Ishikawa (cell line): ENCODE measurements at regions not wholly inside any gene's neighbourhood (a gene's known extent, or its start where the extent isn't known, plus 50 kb on each side); places are given as distances from the start of the nearest gene placed in this dataset.
A peak's percentile ranks its signal among the peaks of the same experiment; 100 is the strongest.

Source experiments
- CEBPB ChIP-seq: IDR thresholded peaks from 2 replicates; pipeline ENCODE4 v1.6.1; 2012
- CREB1 ChIP-seq: IDR thresholded peaks from 2 replicates; pipeline ENCODE4 v1.6.1; 2012; ENCODE audit warnings: low read depth
- EGR1 ChIP-seq: IDR thresholded peaks from 2 replicates; pipeline ENCODE4 v1.6.1; 2012
- EP300 ChIP-seq: IDR thresholded peaks from 2 replicates; pipeline ENCODE4 v1.6.1; 2012; ENCODE audit warnings: borderline replicate concordance
- FOXM1 ChIP-seq: IDR thresholded peaks from 2 replicates; pipeline ENCODE4 v1.6.1; 2012; ENCODE audit warnings: low read depth, borderline replicate concordance
- NFIC ChIP-seq: IDR thresholded peaks from 2 replicates; pipeline ENCODE4 v1.6.1; 2012
- RAD21 ChIP-seq: IDR thresholded peaks from 2 replicates; pipeline ENCODE4 v1.6.1; 2012; ENCODE audit warnings: low read depth
- TAF1 ChIP-seq: IDR thresholded peaks from 2 replicates; pipeline ENCODE4 v1.6.1; 2012; ENCODE audit warnings: low read depth, mild to moderate bottlenecking
- TCF12 ChIP-seq: IDR thresholded peaks from 2 replicates; pipeline ENCODE4 v1.6.1; 2012; ENCODE audit warnings: low read depth
- TEAD4 ChIP-seq: IDR thresholded peaks from 2 replicates; pipeline ENCODE4 v1.6.1; 2012
- YY1 ChIP-seq: IDR thresholded peaks from 2 replicates; pipeline ENCODE4 v1.6.1; 2012; ENCODE audit warnings: low read depth
- ZBTB7A ChIP-seq: IDR thresholded peaks from 2 replicates; pipeline ENCODE4 v1.6.1; 2012; ENCODE audit warnings: low read depth
- TF ChIP-seq, protein P1 (sequence below): IDR thresholded peaks from 2 replicates; pipeline ENCODE4 v1.6.1; 2012
- TF ChIP-seq, protein P2 (sequence below): IDR thresholded peaks from 2 replicates; pipeline ENCODE4 v1.6.1; 2012
- TF ChIP-seq, protein P3 (sequence below): IDR thresholded peaks from 2 replicates; pipeline ENCODE4 v1.6.1; 2012; ENCODE audit warnings: low read depth, mild to moderate bottlenecking

DNA sequence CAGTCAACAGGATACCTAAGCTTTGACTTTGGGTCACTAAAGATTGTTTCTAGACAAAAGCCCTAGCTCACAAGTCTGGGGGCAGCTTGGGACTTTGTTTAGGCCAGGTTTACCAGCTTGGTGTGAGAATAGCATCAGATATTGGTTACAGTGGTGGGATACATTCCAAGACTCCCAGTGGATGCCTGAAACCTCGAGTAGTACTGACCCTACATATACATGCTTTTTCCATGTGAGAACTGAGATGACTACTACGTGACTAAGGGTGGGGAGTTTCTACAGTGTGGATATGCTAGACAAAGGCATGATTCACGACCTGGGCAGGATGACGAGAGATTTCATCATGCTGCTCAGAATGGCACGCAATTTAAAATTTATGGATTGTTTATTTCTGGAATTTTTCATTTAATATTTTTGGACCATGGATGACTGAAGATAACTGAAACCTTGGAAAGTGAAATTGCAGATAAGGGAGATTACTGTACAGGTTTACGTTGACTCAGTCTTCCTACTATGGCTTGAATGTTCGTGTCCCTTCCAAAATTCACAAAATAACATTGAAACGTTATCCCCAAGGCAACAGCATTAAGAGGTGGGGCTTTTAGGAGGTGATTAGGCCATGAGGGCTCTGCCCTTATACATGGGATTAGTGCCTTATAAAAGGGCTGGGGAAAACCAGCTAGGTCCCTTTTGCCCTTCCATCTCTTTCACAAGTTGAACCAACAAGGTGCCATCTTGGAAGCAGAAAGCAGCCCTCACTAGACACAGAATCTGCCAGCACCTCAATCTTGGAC, 50.2 kb upstream of the CTAGE1 start:
- no peak for TF ChIP-seq RAD21
- 0 out of 2 replicates have a peak, but pooled peaks have one; percentile 11 for TF ChIP-seq CEBPB
- no peak for TF ChIP-seq TCF12

DNA sequence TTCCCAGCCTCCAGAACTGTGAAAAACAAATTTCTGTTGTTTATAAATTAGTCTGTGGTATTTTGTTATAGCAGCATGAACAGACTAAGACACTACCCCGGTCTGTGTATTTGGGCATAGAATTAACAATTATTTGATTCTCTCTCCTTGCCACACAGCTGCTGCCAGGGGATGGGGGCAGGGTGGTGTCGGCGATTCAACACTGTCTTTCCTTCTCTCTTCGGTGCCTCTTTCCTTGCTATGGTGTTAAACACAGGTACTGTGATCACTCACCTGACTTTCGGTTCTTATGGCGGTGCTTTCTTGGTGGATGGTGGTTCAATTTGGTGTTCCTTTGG, 50.8 kb upstream of the CTAGE1 start:
- TF ChIP-seq TAF1 (no peak), EGR1 (no peak), EP300 (no peak), RAD21 (no peak), YY1 (no peak), NFIC (no peak), TCF12 (no peak), FOXM1 (no peak), TEAD4 (no peak), ZBTB7A (no peak), CEBPB (no peak), CREB1 (no peak)
- TF ChIP-seq, protein P1, sequence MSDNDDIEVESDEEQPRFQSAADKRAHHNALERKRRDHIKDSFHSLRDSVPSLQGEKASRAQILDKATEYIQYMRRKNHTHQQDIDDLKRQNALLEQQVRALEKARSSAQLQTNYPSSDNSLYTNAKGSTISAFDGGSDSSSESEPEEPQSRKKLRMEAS, result no peak
- TF ChIP-seq, protein P2, sequence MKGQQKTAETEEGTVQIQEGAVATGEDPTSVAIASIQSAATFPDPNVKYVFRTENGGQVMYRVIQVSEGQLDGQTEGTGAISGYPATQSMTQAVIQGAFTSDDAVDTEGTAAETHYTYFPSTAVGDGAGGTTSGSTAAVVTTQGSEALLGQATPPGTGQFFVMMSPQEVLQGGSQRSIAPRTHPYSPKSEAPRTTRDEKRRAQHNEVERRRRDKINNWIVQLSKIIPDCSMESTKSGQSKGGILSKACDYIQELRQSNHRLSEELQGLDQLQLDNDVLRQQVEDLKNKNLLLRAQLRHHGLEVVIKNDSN, result no peak
- TF ChIP-seq, protein P3, sequence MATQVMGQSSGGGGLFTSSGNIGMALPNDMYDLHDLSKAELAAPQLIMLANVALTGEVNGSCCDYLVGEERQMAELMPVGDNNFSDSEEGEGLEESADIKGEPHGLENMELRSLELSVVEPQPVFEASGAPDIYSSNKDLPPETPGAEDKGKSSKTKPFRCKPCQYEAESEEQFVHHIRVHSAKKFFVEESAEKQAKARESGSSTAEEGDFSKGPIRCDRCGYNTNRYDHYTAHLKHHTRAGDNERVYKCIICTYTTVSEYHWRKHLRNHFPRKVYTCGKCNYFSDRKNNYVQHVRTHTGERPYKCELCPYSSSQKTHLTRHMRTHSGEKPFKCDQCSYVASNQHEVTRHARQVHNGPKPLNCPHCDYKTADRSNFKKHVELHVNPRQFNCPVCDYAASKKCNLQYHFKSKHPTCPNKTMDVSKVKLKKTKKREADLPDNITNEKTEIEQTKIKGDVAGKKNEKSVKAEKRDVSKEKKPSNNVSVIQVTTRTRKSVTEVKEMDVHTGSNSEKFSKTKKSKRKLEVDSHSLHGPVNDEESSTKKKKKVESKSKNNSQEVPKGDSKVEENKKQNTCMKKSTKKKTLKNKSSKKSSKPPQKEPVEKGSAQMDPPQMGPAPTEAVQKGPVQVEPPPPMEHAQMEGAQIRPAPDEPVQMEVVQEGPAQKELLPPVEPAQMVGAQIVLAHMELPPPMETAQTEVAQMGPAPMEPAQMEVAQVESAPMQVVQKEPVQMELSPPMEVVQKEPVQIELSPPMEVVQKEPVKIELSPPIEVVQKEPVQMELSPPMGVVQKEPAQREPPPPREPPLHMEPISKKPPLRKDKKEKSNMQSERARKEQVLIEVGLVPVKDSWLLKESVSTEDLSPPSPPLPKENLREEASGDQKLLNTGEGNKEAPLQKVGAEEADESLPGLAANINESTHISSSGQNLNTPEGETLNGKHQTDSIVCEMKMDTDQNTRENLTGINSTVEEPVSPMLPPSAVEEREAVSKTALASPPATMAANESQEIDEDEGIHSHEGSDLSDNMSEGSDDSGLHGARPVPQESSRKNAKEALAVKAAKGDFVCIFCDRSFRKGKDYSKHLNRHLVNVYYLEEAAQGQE, result no peak

DNA sequence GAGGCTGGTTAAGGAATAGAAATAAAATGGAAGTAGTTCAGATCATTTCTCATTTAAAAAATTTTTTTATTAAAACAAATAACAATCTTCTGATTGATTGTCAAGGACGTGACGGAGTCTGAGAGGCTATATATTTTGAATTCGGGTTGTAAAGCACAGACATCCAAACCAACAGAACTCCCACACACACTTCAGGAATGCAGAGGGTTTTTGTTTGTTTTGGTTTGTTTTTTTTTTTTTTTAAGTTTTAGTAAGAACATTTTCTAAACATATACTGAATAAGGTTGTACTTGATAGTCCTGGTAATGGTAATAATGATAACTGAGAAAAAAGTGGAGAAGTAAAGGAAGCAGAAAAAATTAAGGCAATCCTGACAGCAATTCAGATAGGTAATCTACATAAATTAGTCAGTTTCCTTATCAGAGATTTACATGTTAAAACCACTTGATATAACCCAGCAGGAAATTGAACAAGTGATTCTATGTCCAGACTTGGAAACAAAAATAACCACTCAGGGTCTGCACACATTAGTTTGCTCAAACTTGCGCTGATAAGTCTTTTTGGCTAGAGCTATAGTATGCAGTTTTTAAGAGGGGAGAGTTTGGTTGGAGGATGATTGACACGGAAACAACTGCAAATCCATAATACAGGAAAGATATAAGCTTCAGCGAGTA, 51.5 kb upstream of the CTAGE1 start:
- TF ChIP-seq, protein P1, result no peak
- no peak for TF ChIP-seq YY1
- TF ChIP-seq RAD21, result no peak
- no peak for TF ChIP-seq TCF12
- no peak for TF ChIP-seq NFIC
- TF ChIP-seq, protein P2, result no peak
- no peak for TF ChIP-seq ZBTB7A
- no peak for TF ChIP-seq CEBPB
- no peak for TF ChIP-seq EP300
- no peak for TF ChIP-seq EGR1
- no peak for TF ChIP-seq TEAD4
- TF ChIP-seq TAF1, result no peak
- TF ChIP-seq, protein P3, result no peak
- TF ChIP-seq CREB1, result no peak

DNA sequence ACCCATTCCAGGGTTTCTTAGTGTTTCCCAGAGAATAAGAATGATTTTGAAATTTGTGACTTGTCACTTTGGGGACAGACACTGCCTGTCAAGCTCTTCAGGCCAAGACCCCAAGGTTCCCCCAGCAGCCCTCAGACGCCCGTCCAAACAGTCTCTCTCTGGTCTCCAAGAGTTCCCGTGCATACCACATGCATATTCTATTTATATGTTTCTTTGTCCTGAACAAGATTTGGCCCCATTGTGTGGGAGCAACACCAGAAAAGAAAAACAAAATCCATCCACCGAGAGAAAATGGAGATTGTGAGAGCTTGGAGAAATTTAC, 52.2 kb upstream of the CTAGE1 start:
- TF ChIP-seq FOXM1, result no peak
- TF ChIP-seq CEBPB, result no peak
- TF ChIP-seq NFIC, result no peak
- TF ChIP-seq EGR1, result no peak
- TF ChIP-seq YY1, result no peak
- TF ChIP-seq, protein P2, result no peak
- no peak for TF ChIP-seq EP300
- TF ChIP-seq, protein P3, result no peak
- TF ChIP-seq RAD21, result no peak
- TF ChIP-seq, protein P1, result no peak
- TF ChIP-seq CREB1, result no peak
- no peak for TF ChIP-seq TEAD4
- TF ChIP-seq ZBTB7A, result no peak
- no peak for TF ChIP-seq TAF1
